Mucosa of rectum (tissue), 2 donors: ENCODE measurements at regions not wholly inside any gene's neighbourhood (a gene's known extent, or its start where the extent isn't known, plus 50 kb on each side); places are given as distances from the start of the nearest gene placed in this dataset.
"Not testable (repeated sequence)": the region's sequence is repeated elsewhere in the genome, so short reads cannot be mapped to it uniquely, and the experiment has no call there.

Source experiments
- H3K27ac ChIP-seq, 2 donors: one replicate each; pipeline ENCODE4 v1.7.0; 2013; ENCODE audit warnings: inconsistent platforms in 2 of 2, low read depth in 2 of 2, low read length in 2 of 2
- H3K27me3 ChIP-seq, 2 donors: one replicate each; pipeline ENCODE4 v1.7.0; 2013; ENCODE audit warnings: low read length in 2 of 2; ENCODE audit not compliant: control insufficient read depth in 2 of 2, insufficient read depth in 2 of 2
- H3K36me3 ChIP-seq, 2 donors: one replicate each; pipeline ENCODE4 v1.7.0; 2013; ENCODE audit warnings: low read length in 2 of 2; ENCODE audit not compliant: control insufficient read depth in 2 of 2, insufficient read depth in 2 of 2
- H3K4me1 ChIP-seq, 2 donors: one replicate each; pipeline ENCODE4 v1.7.0; 2013; ENCODE audit warnings: low read length in 2 of 2, mild to moderate bottlenecking in 1 of 2; ENCODE audit not compliant: control insufficient read depth in 2 of 2, insufficient read depth in 2 of 2
- H3K4me3 ChIP-seq, 2 donors: one replicate each; pipeline ENCODE4 v1.7.0; 2013; ENCODE audit warnings: low read length in 2 of 2
- H3K9ac ChIP-seq, 2 donors: one replicate each; pipeline ENCODE4 v1.7.0; 2013; ENCODE audit warnings: low read length in 2 of 2, low read depth in 1 of 2, mild to moderate bottlenecking in 1 of 2
- H3K9me3 ChIP-seq, 2 donors: one replicate each; pipeline ENCODE4 v1.7.0; 2013; ENCODE audit warnings: low read length in 2 of 2; ENCODE audit not compliant: control insufficient read depth in 2 of 2
- donor health status: healthy.
- donor health status: Normal muscosa, but diverticular disease.

GRCh38 chr2:80987466-80987865 lies 682.9 kb upstream of the LRRTM1 start:
- H3K27ac ChIP-seq, result no peak overlapping the region
- peaks cover 0 to 4% of the 10 kb centered on the region in 2 donors for H3K9me3 ChIP-seq
- H3K9ac ChIP-seq, result no peak overlapping the region
- H3K4me3 ChIP-seq, result no peak overlapping the region
- no peaks in the 10 kb centered on the region for H3K4me1 ChIP-seq
- H3K27me3 ChIP-seq, result no peaks in the 10 kb centered on the region
- H3K36me3 ChIP-seq, result no peaks in the 10 kb centered on the region

- Histone ChIP-seq H3K4me3 (no peak overlapping the region), H3K9me3 (peaks cover 5% of the 10 kb centered on the region in 2 donors), H3K27ac (no peak overlapping the region), H3K4me1 (no peaks in the 10 kb centered on the region), H3K27me3 (no peaks in the 10 kb centered on the region), H3K9ac (no peak overlapping the region), H3K36me3 (no peaks in the 10 kb centered on the region)
Measured at GRCh38 chr2:80969900-80970299, 665.3 kb upstream of the LRRTM1 start.

- Histone ChIP-seq H3K9me3 (peaks cover 5 to 9% of the 10 kb centered on the region in 2 donors), H3K9ac (no peak overlapping the region), H3K4me1 (no peaks in the 10 kb centered on the region), H3K36me3 (no peaks in the 10 kb centered on the region), H3K27ac (no peak overlapping the region), H3K4me3 (no peak overlapping the region), H3K27me3 (no peaks in the 10 kb centered on the region)
Measured at GRCh38 chr2:80968450-80968849, 663.9 kb upstream of the LRRTM1 start.

- Histone ChIP-seq H3K4me1 (no peaks in the 10 kb centered on the region), H3K27ac (no peak overlapping the region), H3K27me3 (no peaks in the 10 kb centered on the region), H3K4me3 (no peak overlapping the region), H3K9ac (no peak overlapping the region), H3K36me3 (no peaks in the 10 kb centered on the region), H3K9me3 (no peaks in the 10 kb centered on the region)
Measured at GRCh38 chr2:80947601-80948130, 643.1 kb upstream of the LRRTM1 start.

- no peaks in the 10 kb centered on the region for H3K27me3 ChIP-seq
- H3K36me3 ChIP-seq, result no peaks in the 10 kb centered on the region
- no peak overlapping the region for H3K27ac ChIP-seq
- H3K4me1 ChIP-seq, result no peaks in the 10 kb centered on the region
- no peak overlapping the region for H3K9ac ChIP-seq
- H3K9me3 ChIP-seq, result no peaks in the 10 kb centered on the region
- H3K4me3 ChIP-seq, result no peak overlapping the region
Measured at GRCh38 chr2:80943487-80943886, 638.9 kb upstream of the LRRTM1 start.

- Histone ChIP-seq H3K27me3 (no peaks in the 10 kb centered on the region), H3K9me3 (no peaks in the 10 kb centered on the region), H3K9ac (no peak overlapping the region), H3K27ac (no peak overlapping the region), H3K4me1 (no peaks in the 10 kb centered on the region), H3K4me3 (no peak overlapping the region), H3K36me3 (no peaks in the 10 kb centered on the region)
Measured at GRCh38 chr2:80942766-80943165, 638.2 kb upstream of the LRRTM1 start.

GRCh38 chr2:80938463-80938862 lies 633.9 kb upstream of the LRRTM1 start:
- H3K27me3 ChIP-seq, result no peaks in the 10 kb centered on the region
- H3K9me3 ChIP-seq, result no peaks in the 10 kb centered on the region
- no peak overlapping the region for H3K27ac ChIP-seq

GRCh38 chr2:80931820-80932219 lies 627.3 kb upstream of the LRRTM1 start:
- not testable (repeated sequence) for H3K27me3 ChIP-seq, H3K9ac ChIP-seq, H3K36me3 ChIP-seq, H3K4me1 ChIP-seq, H3K9me3 ChIP-seq, H3K27ac ChIP-seq, H3K4me3 ChIP-seq

More at GRCh38 chr2:80938463-80938862, 633.9 kb upstream of the LRRTM1 start:
- no peaks in the 10 kb centered on the region for H3K4me1 ChIP-seq
- no peak overlapping the region for H3K9ac ChIP-seq
- no peaks in the 10 kb centered on the region for H3K36me3 ChIP-seq
- no peak overlapping the region for H3K4me3 ChIP-seq

- Histone ChIP-seq H3K9ac (no peak overlapping the region), H3K36me3 (no peaks in the 10 kb centered on the region), H3K4me1 (no peaks in the 10 kb centered on the region), H3K27me3 (no peaks in the 10 kb centered on the region), H3K4me3 (no peak overlapping the region), H3K27ac (no peak overlapping the region), H3K9me3 (peaks cover 0 to 2% of the 10 kb centered on the region in 2 donors)
Measured at GRCh38 chr2:80930777-80931176, 626.2 kb upstream of the LRRTM1 start.

GRCh38 chr2:80926168-80926567 lies 621.6 kb upstream of the LRRTM1 start:
- Histone ChIP-seq H3K9me3 (peaks cover 0 to 5% of the 10 kb centered on the region in 2 donors), H3K4me1 (no peaks in the 10 kb centered on the region), H3K27ac (no peak overlapping the region), H3K4me3 (no peak overlapping the region), H3K36me3 (no peaks in the 10 kb centered on the region), H3K9ac (no peak overlapping the region), H3K27me3 (no peaks in the 10 kb centered on the region)

GRCh38 chr2:80896576-80896975 lies 592.0 kb upstream of the LRRTM1 start:
- Histone ChIP-seq H3K4me3 (no peak overlapping the region), H3K27me3 (no peaks in the 10 kb centered on the region), H3K36me3 (no peaks in the 10 kb centered on the region), H3K9ac (no peak overlapping the region), H3K4me1 (no peaks in the 10 kb centered on the region), H3K9me3 (peaks cover 0 to 3% of the 10 kb centered on the region in 2 donors), H3K27ac (no peak overlapping the region)
